ENCODE measurements at regions not wholly inside any gene's neighbourhood (a gene's known extent, or its start where the extent isn't known, plus 50 kb on each side); places are given as distances from the start of the nearest gene placed in this dataset.

GRCh38 chr9:127557998-127558546 lies 54.0 kb upstream of the STXBP1 start:
- no peak for TF ChIP-seq POLR2AphosphoS5 (IDR thresholded peaks at IDR 0.05; ENCODE audit: low read depth, low read length)
- no peak for TF ChIP-seq CTCF (IDR thresholded peaks at IDR 0.05)
- no peak for TF ChIP-seq REST (IDR thresholded peaks at IDR 0.05; ENCODE audit: insufficient read depth in 1 of 2, low read depth in 2 of 2, low read length in 1 of 2)
- TF ChIP-seq SIN3A (IDR thresholded peaks at IDR 0.05; ENCODE audit: borderline replicate concordance, insufficient read depth, low read depth, low read length) = no peak
- TF ChIP-seq TCF7L2 (IDR thresholded peaks at IDR 0.05; ENCODE audit: low read depth, low read length) = no peak

Measured in Panc1 (cell line).